ENCODE measurements at regions not wholly inside any gene's neighbourhood (a gene's known extent, or its start where the extent isn't known, plus 50 kb on each side); places are given as distances from the start of the nearest gene placed in this dataset.

DNA sequence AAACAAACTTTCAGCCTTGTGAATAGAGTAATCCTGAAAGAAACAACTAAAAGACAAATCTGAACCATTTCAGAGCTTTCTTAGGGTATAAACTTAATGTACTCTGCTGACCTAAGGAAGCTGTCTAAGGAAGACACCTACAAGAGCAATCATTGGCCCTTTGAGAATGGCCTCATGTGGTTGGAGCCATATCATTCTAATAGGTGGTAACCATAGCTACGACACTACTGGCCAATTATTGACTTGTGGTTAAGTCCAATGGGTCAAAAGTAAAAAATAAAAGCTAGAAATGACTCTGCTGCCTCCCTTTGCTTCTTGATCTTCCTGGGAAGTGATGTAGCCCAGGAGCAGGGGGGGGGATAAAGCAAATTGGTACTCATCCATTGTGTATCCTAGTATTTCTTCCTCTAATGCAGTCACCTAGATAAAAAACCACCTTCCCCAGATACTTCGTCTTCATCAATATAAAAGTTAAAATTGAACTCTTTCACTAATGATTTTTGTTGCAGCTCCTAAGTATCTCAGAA, 547.0 kb downstream of the ARAP2 start:
- no peak for ATAC-seq

DNA sequence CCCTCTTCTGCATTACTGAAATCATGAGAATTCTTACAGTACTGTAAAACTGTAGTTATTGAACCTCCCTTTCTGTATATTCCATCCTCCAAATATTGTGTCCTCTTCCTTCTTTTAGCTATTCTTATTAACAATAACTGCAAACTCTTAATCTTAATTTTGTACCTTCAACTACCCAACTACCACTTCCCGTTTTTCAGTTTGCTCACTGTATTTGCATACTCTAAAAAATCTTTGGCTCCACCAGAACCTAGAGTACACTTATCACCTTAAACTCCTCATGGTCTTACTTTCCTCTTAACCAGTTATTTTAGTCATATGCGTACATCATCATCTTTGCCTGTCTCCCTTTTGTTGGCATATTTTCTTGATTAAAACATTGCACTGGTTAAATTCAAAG, 543.7 kb downstream of the ARAP2 start:
- ATAC-seq, result no peak

DNA sequence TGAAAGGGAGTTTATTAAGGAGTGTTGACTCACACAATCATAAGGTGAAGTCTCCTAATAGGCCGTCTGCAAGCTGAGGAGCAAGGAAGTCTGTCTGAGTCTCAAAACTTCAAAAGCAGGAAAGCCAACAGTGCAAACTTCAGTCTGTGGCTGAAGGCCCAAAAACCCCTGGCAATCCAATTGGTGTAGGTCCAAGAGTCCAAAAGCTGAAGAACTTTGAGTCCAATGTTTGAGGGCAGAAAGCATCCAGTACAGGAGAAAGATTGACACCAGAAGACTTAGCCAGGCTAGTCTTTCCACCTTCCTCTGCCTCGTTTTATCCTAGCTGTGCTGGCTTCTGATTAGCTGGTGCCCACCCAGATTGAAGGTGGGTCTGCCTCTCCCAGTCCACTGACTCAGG, 535.2 kb downstream of the ARAP2 start:
- ATAC-seq, result no peak

- ATAC-seq, result no peak
These were observed 534.0 kb downstream of the ARAP2 start for GRCh38 chr4:35710343-35710742.

DNA sequence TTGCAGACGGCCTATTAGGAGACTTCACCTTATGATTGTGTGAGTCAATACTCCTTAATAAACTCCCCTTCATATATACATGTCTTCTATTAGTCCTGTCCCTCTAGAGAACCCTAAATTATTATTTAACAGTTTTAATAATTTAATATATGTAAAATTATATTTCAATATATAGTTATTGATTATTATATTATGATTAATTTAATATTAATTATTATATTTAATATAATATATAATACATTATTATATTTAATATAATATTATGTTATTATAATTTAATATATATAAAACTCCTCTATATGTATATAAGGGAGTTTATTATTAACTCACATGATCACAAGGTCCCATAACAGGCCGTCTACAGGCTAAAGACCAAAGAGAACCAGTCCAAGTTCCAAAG, 533.2 kb downstream of the ARAP2 start:
- no peak for ATAC-seq

DNA sequence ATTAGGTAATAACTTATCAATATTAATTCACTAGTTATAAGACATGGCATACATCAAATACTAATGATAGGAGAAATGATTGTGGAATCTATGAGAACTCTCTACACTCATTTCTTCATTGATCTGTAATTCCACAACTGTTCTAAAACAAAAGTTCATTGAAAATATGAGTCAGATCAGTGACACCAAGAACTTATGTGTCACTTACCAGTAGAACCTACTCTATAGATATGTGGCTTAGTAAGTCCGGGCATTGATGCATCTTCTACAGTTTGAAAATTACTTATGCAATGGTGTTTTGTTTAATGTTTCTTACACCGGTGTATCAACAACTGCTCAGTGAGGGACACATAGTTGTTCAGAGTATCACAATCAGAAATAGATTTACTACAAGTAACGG, 520.3 kb downstream of the ARAP2 start:
- no peak for ATAC-seq

DNA sequence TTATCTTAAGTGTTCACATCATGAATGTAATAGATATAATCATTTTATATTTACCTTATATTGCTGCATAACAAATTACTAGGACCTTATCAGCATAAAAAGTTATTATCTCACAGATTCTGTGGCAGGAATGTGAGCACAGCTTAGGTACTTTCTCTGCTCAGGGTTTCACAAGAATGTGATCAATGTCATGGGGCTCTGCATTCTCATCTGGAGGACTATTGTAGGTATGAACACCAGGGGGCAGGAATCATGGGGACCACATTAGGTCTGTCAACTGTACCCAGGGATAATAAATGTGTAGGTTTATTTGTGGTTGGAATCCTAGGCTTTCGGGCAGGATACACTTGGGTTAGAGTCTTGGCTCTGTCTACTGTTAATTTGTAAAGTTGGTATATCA, 519.2 kb downstream of the ARAP2 start:
- ATAC-seq, result no peak

DNA sequence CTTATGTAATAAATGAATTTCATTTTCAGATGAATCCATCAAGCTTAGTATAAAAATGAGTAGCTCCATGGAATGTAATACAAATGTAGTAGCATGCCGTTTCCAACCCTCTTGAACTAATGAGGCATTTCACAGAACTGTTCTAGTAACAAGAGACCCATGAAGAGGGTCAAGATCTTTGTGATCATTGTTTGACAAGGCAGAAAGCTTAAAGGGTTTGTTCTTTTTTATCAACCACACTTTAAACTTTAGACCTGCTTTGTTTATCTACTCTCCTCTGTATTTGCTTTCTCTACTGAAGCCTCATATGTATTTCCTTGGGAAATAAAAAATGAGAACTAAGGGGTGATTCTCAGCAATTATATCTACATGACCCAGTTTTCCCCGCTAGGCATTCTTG, 513.9 kb downstream of the ARAP2 start:
- ATAC-seq, result no peak

- no peak for ATAC-seq
These were observed 509.8 kb downstream of the ARAP2 start for GRCh38 chr4:35734381-35735098.

DNA sequence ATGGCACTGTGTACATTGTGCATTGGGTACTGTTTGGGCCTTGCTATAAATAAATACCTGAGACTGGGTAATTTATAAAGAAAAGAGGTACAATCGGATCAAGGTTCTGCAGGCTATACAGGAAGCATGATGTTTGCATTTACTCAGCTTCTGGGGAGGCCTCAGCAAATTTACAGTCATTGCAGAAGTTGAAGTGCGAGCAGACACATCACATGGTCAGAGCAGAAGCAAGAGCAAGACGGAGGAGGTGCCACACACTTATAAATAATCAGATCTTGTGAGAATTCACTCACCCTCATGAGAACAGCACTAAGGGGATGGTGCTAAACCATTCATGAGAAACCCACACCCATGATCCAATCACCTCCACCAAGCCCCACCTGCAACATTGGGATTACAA, 505.0 kb downstream of the ARAP2 start:
- no peak for ATAC-seq

- no peak for ATAC-seq
These were observed 490.3 kb downstream of the ARAP2 start for GRCh38 chr4:35754047-35754446.

DNA sequence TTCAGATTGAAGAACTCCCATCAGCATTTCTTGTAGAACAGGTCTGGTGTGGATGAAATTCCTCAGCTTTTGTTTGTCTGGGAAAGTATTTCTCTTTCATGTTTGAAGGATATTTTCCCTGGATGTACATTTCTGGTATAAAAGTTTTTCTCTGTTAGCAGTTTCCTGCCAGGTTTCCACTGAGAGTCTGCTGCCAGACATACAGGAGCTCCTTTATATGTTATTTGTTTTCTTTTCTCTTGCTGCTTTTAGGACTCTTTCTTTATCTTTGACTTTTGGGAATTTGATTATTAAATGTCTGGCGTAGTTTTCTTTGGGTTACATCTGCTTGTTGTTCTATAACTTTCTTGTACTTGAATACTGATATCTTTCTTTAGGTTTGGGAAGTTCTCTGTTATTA, 486.5 kb downstream of the ARAP2 start:
- no peak for ATAC-seq

DNA sequence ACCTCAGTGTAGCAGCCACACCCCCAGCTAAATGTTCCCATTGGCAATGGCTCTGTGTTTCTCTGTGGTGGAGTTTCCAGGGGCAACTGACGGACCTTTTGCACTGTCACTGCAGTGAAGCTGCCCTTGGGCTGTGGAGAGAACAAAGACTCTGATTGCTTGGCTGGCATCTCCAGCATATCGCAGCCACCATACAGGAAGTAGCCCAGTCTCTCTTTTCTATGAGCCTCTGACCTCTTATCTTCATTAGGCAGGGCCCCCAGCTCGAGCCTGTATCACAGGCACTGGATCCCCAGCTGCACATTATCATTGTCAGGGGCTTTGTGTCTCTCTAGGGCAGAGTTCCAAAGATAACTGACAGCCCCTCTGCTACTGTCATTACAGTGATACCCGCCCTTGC, 483.5 kb downstream of the ARAP2 start:
- no peak for ATAC-seq

- no peak for ATAC-seq
These were observed 472.7 kb downstream of the ARAP2 start for GRCh38 chr4:35771571-35771970.

GRCh38 chr4:35772291-35772690, 472.0 kb downstream of the ARAP2 start:
- no peak for ATAC-seq

- ATAC-seq, result no peak
These were observed 454.3 kb downstream of the ARAP2 start for GRCh38 chr4:35789899-35790574.

DNA sequence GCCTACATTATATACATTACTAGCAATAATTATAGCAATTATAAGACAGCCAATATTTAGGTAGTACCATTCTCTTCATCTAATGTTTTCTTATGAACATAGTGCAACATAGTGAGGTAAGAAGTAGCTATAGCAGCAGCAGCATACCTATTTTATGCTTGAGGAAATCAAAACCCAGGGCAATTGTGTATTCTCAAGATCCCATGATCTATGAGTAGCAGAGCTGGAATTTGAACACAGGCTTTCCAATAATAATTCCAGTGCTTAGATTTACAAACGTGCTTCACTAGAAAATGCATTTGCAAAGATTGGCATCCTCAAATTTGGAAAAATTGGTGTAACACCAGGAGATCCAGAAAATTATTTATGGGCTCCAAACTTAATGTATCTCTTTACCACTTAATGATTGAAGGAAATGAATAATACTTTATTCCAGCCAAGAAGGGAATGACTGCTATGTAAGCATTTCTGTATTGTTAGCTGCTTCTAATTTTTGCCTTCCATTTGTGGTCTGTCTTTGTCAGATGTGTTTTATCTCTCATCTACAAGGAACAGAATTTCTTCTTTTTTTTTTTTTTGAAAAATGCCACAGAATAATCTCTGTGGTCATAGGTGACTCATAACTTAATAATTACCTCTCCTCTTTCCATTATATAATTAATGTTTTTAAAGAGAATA, 451.1 kb downstream of the ARAP2 start:
- ATAC-seq, result no peak

DNA sequence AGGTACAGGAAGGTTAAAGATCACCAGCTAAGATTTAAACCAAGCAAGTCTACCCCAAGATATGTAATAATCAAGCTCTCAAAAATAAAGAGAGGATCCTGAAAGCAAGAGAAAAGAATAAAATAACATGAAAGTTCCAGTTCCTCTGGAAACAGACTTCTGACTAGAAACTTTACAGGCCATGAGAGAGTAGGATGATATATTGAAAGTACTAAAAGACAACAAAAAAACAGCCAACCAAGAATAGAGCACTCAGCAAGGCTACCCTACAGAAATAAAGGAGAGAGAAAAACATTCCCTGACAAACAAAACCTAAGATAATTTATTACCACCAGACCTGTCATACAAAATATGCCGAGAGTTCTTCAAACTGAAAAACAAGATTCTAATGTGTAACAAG, 450.5 kb downstream of the ARAP2 start:
- ATAC-seq, result no peak

GRCh38 chr4:35800669-35801068, 443.6 kb downstream of the ARAP2 start:
- ATAC-seq, result no peak

DNA sequence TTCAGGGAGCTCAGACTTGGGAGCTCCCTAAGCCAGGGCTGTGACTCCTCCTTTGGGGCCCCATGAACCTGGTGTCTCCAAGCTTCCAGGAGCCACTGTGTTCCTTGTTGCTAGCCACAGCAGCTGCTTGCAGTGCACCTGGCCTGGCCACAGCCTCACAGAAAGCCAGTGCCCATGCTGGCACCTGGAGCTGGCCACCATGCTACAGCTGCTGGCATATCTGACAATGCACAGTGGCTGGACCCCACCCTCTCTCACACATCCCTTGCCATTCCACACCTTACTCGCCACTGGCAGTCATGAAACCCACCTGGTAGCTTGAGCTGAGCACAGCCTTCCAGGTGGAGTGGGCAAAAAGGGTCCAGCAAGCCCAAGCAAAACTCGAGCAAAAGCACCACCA, 441.7 kb downstream of the ARAP2 start:
- no peak for ATAC-seq

DNA sequence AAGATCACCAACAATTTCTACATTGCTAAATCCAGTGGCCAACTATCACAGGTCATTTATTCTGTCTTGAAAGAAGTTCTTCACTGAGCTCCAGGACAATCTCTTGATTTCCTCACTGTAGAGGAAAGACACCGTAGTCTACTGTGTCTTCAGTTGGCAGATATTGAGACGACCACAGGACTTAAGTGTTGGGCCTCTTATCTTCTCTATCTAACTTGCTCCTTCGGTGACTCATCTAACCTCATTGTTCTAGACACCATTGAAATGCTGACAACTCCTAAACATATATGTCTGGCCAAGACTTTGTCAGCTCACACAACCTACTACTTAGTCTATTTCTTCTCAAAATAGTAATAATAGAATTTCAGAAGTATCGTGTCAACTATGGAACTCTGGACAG, 425.8 kb downstream of the ARAP2 start:
- no peak for ATAC-seq

GRCh38 chr4:35820003-35820402, 424.3 kb downstream of the ARAP2 start:
- ATAC-seq, result no peak

DNA sequence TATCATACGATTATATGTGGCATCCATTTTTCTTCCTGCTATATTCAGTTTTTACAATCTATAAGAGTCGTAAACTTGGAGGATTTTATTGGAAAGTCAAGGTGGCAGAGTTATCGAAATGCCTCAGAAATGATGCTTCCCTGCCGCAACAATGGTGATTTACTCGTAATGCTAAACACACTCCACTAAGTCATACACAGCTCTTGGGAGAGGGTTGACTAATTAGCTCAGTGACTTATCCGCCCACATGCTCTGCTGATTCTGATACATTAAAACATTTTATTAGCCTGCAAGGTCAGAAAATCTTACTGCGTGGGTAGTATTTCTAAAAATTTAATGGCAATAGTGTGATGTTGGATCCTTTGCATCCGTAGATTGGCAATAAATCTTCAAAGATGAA, 420.1 kb downstream of the ARAP2 start:
- no peak for ATAC-seq

DNA sequence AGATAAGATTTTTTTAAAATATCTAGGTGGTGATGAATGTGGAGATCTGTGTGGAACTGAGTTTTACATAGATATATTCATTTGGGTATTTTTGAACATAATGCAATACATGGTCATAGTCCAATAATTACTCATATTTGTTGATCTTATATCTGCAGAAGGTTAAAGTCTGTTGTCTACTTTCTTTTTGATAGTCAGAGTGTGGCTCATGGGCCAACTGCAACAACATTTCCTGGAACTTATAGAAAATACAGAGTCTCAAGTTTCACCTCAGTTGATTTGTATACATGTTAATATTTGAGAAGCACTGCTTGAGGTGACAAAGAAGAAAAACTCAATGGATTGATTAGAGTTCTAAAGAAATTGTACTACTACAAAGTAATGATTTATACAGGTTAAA, 408.4 kb downstream of the ARAP2 start:
- no peak for ATAC-seq

Measured in esophagus mucosa (tissue), 1 donor.